ENCODE measurements at regions not wholly inside any gene's neighbourhood (a gene's known extent, or its start where the extent isn't known, plus 50 kb on each side); places are given as distances from the start of the nearest gene placed in this dataset.

DNA sequence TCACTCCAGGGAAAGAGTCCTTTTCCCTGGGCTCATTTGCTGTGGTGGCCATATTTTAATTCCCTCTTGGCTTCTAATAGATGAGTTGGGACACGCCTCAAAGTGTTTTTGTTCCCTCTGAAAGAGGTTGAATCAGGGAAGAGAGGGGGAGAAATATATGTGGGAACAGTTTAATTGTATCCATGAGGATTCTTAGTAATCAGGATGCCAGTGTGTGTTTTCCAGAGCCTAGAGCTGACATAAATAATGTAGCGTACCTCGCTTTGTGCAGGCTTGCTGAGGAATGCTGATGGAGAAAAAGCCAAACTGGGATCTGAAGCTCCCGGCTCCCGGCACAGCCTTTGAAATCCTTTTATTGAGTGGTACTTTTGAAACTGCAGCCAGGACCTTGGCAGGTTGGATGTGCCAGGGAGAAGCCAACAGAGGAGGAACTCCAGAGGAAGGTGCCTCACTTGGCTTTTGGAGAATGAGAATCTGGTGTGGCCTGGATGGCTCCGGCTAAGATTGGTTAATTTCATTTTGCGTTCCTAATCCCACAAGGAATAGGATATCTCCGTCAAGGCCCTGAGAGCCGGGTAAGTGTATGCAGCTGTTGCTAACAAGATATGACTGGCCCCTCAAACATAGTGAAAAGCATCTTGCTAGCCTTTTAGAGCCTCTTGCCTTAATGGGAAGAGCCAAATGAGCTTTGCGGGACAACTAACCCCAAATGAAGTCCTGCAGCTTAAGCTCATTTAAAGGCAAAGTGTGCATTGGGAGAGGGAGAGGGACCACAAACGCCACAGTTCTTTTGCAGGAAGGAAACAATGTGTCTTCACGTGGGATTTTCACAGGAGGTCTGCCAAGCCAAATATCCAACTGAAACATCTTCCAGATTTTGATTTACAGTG is 471.1 kb upstream of the WWC1 start:
- no peaks in the 10 kb centered on the region for H3K27me3 Mint-ChIP-seq
- H3K9me3 Mint-ChIP-seq: peaks cover 0 to 4% (median 3%) of the 10 kb centered on the region in 3 donors
- H3K27ac Mint-ChIP-seq: no peak overlapping the region
- no peaks in the 10 kb centered on the region for H3K36me3 Mint-ChIP-seq
- H3K4me1 Mint-ChIP-seq: no peaks in the 10 kb centered on the region
- H3K4me3 Mint-ChIP-seq: no peak overlapping the region

DNA sequence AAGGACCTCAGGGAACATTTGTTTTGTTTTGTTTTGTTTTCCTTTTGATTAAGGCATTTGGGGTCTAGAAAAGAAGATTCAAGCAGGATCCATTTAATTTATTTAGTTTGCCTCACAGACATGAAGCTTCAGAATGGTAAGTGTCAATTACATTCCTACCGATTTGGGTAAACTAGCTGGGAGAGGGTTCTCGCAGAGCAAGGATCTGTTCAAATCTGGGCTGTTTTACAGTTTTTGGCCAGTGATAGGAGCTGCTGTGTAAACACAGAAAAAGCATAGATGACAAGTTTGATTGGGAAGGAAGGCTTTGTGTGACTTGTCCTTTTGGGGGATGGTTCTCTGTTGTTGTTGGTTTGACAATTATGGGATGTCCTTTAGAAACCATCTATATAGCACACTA is 470.3 kb upstream of the WWC1 start:
- Mint-ChIP-seq H3K36me3 (no peaks in the 10 kb centered on the region), H3K4me1 (no peaks in the 10 kb centered on the region), H3K27ac (no peak overlapping the region), H3K27me3 (no peaks in the 10 kb centered on the region), H3K9me3 (peaks cover 0 to 3% (median 0%) of the 10 kb centered on the region in 3 donors), H3K4me3 (no peak overlapping the region)

DNA sequence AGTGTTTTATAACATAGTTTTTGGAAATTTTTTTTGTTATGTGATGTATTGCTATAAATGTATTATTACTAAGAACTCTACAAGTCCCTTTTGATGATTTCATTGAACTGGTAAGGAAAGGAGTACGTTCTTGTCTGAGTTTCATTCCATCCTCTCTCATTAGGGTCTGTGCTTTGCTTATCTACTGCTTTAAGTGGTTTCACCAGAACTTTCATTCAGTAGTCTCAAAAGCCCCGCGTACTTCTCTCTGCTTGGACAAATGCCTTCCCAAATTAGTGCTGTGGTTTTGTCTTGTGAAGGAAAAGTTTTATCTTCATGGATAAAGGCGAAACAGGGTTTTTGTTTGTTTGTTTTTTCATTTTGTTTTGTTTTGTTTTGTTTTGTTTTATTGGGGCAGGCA is 469.8 kb upstream of the WWC1 start:
- H3K27ac Mint-ChIP-seq: no peak overlapping the region
- H3K4me1 Mint-ChIP-seq: no peaks in the 10 kb centered on the region
- no peaks in the 10 kb centered on the region for H3K27me3 Mint-ChIP-seq
- H3K9me3 Mint-ChIP-seq: peaks cover 0 to 3% (median 0%) of the 10 kb centered on the region in 3 donors
- no peaks in the 10 kb centered on the region for H3K36me3 Mint-ChIP-seq
- no peak overlapping the region for H3K4me3 Mint-ChIP-seq

DNA sequence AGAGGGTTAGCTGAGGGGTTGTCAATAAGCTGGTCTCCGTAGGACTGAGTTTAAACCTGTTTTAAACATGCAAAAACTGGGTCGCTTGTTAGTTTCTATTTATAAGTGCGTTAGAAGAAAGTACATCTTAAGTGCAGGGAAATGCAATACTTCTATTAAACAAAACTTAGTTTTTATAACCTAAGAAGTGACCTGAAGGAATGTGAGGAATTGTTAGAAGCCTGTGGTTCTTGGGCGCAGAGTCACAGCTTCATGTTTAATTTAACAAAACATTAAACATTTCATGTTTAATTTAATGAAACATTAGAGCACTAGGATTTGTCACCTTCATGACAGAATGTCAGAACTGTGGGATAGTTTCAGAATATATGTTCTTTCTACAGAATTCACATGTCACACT is 469.2 kb upstream of the WWC1 start:
- Mint-ChIP-seq H3K4me3 (no peak overlapping the region), H3K27ac (no peak overlapping the region), H3K4me1 (no peaks in the 10 kb centered on the region), H3K9me3 (peaks cover 0 to 3% (median 0%) of the 10 kb centered on the region in 3 donors), H3K36me3 (no peaks in the 10 kb centered on the region), H3K27me3 (no peaks in the 10 kb centered on the region)

DNA sequence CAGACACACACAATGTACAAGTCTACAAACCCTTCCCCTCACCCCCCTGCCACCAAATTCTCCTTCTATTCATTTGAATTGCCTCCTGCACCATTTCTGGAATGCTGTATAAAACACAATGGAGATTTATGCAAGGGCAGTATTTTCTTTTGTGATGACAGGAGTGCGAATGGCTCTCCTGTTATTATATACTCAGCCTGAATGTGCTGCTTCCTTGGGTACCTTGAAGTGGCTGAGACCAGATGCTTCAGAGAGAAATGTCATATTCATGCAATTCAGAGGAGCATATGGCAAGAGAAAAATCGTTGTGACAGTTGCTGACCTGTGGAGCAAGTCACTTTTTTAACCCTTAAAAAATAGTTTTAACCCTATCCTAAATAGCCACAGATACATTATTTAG is 468.0 kb upstream of the WWC1 start:
- Mint-ChIP-seq H3K27ac (no peak overlapping the region), H3K4me3 (no peak overlapping the region), H3K4me1 (no peaks in the 10 kb centered on the region), H3K36me3 (no peaks in the 10 kb centered on the region), H3K27me3 (no peaks in the 10 kb centered on the region), H3K9me3 (peaks cover 0 to 5% (median 0%) of the 10 kb centered on the region in 3 donors)

DNA sequence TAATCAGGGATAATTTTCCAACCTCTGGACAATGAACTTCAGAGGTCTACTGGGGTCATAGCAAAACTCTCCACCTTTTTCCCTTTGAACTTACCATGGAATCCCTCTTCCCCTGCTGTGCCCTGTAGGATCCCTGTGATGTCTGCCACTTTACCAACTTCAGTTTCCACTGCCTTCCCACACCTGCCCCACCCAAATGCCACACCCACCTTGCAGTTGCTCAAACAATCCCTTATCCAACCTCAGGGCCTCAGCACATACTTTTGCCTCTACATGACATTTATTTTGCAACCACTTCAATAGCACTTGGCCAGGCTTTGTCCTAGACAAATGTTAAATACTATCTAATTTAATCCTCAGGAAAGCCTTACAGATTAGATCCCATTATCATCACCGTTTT is 463.7 kb upstream of the WWC1 start:
- Mint-ChIP-seq H3K27me3 (no peaks in the 10 kb centered on the region), H3K9me3 (peaks cover 0 to 8% (median 0%) of the 10 kb centered on the region in 3 donors), H3K36me3 (no peaks in the 10 kb centered on the region), H3K4me1 (no peaks in the 10 kb centered on the region), H3K4me3 (no peak overlapping the region), H3K27ac (no peak overlapping the region)

DNA sequence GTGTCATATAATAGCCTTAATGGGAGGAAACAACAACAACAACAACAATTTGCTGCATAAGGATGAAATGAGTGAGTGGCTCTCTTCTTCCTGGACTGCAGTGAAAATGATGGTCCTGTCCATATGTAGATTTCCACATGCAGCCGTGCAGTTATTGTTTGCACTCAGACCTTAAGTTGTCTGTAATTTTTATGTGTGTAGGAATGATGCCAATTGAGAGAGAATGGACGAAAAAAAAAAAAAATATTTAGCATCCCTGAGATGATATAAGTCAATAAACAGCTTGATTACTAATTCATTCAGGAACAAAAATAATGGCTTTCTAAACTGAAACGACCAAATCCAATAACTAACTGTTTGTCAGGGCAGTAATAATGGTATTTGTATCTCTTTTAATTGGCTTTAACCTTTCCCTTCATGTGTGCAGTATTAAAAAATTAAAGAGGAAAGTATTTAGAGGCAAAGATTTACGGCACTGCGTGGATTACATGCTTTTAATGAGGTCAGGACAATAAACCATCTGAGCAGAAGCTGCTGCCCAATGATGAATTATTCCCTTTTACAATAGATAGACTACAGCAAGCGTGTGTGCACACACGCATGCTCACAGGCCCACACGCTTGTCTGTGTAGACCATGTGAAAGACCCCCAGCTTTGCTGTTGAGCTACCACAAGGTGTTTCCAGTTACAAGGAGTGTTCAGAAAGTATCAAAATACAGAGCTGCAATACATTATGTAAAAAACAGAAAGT is 459.5 kb upstream of the WWC1 start:
- H3K4me1 Mint-ChIP-seq: no peaks in the 10 kb centered on the region
- H3K27me3 Mint-ChIP-seq: no peaks in the 10 kb centered on the region
- H3K4me3 Mint-ChIP-seq: no peak overlapping the region
- peaks cover 0 to 8% (median 5%) of the 10 kb centered on the region in 3 donors for H3K9me3 Mint-ChIP-seq
- H3K36me3 Mint-ChIP-seq: no peaks in the 10 kb centered on the region
- no peak overlapping the region for H3K27ac Mint-ChIP-seq

DNA sequence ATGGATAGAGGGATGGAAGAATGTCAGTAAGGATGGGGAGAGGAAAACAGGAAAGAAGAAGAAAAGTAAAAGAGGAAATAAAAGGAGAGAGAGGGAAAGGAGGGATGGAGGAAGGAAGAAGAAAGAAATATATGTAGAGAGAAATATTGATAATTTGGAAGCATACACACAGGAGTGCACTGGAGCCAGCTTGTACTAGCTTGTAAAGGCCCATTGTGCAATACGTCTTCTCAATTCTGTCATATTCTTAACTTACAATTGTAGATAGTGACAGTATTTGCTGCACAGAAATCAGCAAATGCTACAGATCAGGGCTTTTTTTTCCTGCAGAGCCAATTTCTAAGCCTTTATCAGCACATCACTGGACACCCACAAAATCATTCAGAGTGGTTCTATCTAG is 458.8 kb upstream of the WWC1 start:
- no peak overlapping the region for H3K4me3 Mint-ChIP-seq
- no peaks in the 10 kb centered on the region for H3K27me3 Mint-ChIP-seq
- H3K27ac Mint-ChIP-seq: no peak overlapping the region
- no peaks in the 10 kb centered on the region for H3K4me1 Mint-ChIP-seq
- H3K9me3 Mint-ChIP-seq: peaks cover 0 to 8% (median 5%) of the 10 kb centered on the region in 3 donors
- H3K36me3 Mint-ChIP-seq: no peaks in the 10 kb centered on the region

DNA sequence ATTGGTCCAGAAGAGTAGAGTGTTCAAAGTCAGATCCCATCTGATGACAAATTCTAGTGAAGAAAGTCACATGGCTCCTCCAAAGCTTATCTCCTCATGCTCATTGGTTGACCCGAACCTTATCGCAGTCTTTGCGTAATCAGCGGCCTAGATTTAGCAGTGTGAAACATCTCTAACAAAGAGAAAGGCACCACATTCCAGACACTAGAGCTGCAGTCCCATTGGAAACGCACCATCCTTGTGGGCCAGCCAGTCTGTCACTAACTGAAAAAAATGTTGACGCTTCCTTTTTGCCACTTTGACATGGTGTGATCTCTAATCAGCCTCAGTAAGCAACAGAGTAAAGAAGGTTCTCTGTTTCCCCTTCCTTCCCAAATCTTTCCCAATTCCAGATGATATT is 458.0 kb upstream of the WWC1 start:
- no peak overlapping the region for H3K27ac Mint-ChIP-seq
- no peaks in the 10 kb centered on the region for H3K27me3 Mint-ChIP-seq
- no peaks in the 10 kb centered on the region for H3K4me1 Mint-ChIP-seq
- H3K36me3 Mint-ChIP-seq: no peaks in the 10 kb centered on the region
- H3K9me3 Mint-ChIP-seq: peaks cover 0 to 6% (median 5%) of the 10 kb centered on the region in 3 donors
- H3K4me3 Mint-ChIP-seq: no peak overlapping the region

DNA sequence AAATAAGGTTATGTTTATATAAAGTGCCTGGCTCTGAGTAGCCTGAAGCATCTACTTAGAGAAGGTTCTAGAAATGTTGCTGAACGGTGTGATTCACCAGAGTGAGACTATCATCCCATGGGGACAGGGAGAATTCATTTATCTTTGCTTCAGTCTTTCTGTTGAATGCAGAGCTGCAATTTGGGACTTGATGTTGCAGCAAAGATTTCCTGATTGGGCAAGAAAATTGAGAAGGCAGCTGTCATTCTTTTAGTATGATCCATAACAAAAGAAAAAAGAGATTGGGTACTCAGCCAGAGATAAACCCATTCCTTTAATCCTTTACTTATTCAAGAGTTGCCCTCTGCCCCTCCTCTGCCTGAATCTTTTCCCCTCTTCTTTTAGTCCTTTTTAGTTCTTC is 456.3 kb upstream of the WWC1 start:
- Mint-ChIP-seq H3K4me1 (no peaks in the 10 kb centered on the region), H3K27ac (no peak overlapping the region), H3K27me3 (no peaks in the 10 kb centered on the region), H3K9me3 (peaks cover 0 to 5% (median 4%) of the 10 kb centered on the region in 3 donors), H3K36me3 (no peaks in the 10 kb centered on the region), H3K4me3 (no peak overlapping the region)

DNA sequence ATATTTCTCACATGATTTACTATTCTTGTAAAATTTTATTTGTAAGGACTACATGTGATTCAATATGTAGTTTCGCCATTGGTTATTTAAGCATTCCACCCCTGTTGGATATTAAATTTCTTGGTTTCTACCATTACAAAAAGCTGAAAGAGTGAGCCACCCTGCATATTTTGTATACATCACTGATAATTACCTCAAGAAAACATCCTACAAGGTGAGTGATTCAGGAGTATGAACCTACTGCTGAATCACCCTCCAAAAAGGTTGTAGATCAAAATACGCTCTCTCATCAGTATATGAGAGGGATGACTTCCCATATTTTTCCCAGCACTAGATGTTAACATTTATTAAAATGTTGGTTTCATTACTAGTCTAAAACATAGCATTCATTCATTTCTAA is 454.3 kb upstream of the WWC1 start:
- Mint-ChIP-seq H3K4me3 (no peak overlapping the region), H3K9me3 (peaks cover 0 to 5% (median 2%) of the 10 kb centered on the region in 3 donors)

DNA sequence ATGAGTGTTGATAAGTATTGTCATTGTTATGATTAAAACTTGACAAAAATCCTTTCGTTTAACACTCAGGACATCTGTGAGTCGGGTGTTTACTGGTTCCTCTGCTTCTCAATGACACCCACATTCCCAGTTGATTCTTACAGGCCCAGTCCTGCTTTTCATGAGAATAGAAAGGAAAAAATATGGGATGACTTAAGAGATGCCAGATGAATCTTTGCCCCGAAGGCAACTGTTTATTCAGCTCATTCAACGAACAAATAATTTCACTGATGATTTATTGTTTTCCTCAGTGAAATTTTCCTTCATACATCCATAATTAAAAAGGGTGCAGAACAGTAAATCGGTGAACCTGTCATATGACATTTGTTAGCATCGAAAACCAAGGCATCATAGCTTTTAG is 452.4 kb upstream of the WWC1 start:
- Mint-ChIP-seq H3K4me1 (no peaks in the 10 kb centered on the region), H3K27me3 (no peaks in the 10 kb centered on the region), H3K4me3 (no peak overlapping the region), H3K9me3 (peaks cover 0 to 4% (median 0%) of the 10 kb centered on the region in 3 donors), H3K36me3 (no peaks in the 10 kb centered on the region), H3K27ac (no peak overlapping the region)

More for the DNA sequence above, 454.3 kb upstream of the WWC1 start:
- no peaks in the 10 kb centered on the region for H3K36me3 Mint-ChIP-seq
- H3K27me3 Mint-ChIP-seq: no peaks in the 10 kb centered on the region
- no peak overlapping the region for H3K27ac Mint-ChIP-seq
- no peaks in the 10 kb centered on the region for H3K4me1 Mint-ChIP-seq

DNA sequence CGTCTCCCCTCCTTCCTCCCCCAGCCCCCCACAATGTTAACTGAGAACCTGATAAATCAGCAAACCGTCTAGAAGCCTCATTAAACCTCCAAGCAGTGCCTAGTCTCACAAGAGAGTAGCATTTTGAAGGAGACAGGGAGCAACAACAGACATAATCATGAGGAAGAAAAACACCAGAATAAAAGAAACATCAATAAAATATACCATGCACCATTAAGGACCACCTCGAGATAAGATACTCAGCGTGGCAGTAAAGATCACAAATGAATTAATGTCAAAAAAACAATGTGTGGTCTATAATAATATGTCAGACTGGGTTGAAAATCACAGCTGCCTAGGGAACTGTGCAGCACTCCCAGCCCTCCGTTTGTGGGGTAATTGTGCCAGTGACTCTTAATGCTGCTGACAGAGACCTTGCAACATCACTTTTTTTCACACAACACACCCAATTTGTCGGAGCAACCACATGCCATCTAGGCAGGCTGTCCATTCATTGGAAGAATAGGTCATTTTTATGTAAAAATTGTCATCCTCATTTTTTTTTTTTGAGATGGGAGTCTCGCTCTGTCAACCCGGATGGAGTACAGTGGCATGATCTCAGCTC is 450.8 kb upstream of the WWC1 start:
- Mint-ChIP-seq H3K9me3 (peaks cover 0 to 7% (median under 1%) of the 10 kb centered on the region in 3 donors), H3K27ac (no peak overlapping the region), H3K4me1 (no peaks in the 10 kb centered on the region), H3K4me3 (no peak overlapping the region), H3K36me3 (no peaks in the 10 kb centered on the region), H3K27me3 (no peaks in the 10 kb centered on the region)

DNA sequence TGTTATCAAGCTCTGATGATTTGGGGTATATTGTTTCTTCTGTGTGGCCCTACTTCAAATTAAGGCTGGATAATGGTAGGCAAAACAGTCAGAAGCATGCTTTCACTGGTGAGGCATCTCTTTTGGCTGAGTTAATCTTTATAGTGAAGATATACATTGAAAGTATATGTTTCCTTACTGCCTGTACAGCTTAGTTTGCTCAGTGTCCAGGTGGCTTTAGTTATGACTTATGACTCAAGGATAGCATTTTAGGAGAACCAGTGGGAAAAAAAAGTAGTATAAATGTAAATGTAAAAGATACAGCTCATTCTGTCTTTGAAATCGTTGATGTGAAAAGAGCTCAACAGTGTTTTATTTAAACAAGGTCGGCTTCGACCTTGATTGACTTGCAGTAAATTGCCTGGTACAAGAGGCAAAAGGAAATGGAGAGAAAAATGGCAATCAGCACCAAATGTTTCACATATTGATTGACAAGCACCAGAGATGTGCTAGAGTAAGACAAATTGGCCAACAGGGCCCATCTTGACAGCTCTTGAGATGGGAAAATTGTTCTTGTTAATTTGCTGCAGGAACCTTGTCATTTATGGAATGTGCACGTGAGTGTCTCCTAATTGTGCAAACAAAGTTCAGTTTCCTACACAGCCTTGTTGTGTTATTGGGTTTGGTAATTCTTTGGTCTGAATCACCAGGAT is 447.4 kb upstream of the WWC1 start:
- Mint-ChIP-seq H3K9me3 (peaks cover 0 to 7% (median 3%) of the 10 kb centered on the region in 3 donors), H3K27ac (no peak overlapping the region), H3K36me3 (no peaks in the 10 kb centered on the region), H3K4me1 (no peaks in the 10 kb centered on the region), H3K27me3 (no peaks in the 10 kb centered on the region), H3K4me3 (no peak overlapping the region)

DNA sequence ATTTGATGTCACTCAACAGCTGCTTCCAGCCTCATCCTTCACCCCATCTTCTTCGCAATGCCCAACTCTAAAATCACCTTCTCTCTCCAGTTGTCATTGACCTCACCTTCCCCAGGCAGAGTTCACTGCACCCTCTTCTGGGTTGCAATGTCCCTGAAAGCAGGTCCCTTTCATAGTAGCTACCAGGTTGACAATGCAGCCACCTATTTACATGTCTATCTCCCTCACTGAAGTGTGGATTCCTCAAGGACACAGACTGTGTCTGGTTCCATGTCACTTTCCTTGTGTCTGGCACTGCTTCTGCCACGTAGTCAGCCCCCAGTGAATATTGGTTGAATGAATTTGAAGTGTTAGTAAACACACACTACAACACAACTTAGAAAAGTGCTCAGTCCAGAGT is 445.5 kb upstream of the WWC1 start:
- H3K27me3 Mint-ChIP-seq: no peaks in the 10 kb centered on the region
- H3K27ac Mint-ChIP-seq: no peak overlapping the region
- no peak overlapping the region for H3K4me3 Mint-ChIP-seq
- peaks cover 0 to 7% (median 6%) of the 10 kb centered on the region in 3 donors for H3K9me3 Mint-ChIP-seq
- H3K4me1 Mint-ChIP-seq: no peaks in the 10 kb centered on the region
- no peaks in the 10 kb centered on the region for H3K36me3 Mint-ChIP-seq

Measured in IgD-negative memory B cell (primary cell).